HG03469 (cell line): ENCODE measurements at regions not wholly inside any gene's neighbourhood (a gene's known extent, or its start where the extent isn't known, plus 50 kb on each side); places are given as distances from the start of the nearest gene placed in this dataset.
"Not testable (repeated sequence)": the region's sequence is repeated elsewhere in the genome, so short reads cannot be mapped to it uniquely, and the experiment has no call there.

Source experiments
- ATAC-seq: cut with Tn5 transposase; IDR thresholded peaks from one replicate; pipeline ENCODE4 v1.9.1; 2021; ENCODE audit warnings: mild to moderate bottlenecking, moderate library complexity, moderate number of reproducible peaks; ENCODE audit not compliant: unreplicated experiment

GRCh38 chr1:213751064-213751397 lies 236.7 kb upstream of the PROX1 start:
- no peak for ATAC-seq

DNA sequence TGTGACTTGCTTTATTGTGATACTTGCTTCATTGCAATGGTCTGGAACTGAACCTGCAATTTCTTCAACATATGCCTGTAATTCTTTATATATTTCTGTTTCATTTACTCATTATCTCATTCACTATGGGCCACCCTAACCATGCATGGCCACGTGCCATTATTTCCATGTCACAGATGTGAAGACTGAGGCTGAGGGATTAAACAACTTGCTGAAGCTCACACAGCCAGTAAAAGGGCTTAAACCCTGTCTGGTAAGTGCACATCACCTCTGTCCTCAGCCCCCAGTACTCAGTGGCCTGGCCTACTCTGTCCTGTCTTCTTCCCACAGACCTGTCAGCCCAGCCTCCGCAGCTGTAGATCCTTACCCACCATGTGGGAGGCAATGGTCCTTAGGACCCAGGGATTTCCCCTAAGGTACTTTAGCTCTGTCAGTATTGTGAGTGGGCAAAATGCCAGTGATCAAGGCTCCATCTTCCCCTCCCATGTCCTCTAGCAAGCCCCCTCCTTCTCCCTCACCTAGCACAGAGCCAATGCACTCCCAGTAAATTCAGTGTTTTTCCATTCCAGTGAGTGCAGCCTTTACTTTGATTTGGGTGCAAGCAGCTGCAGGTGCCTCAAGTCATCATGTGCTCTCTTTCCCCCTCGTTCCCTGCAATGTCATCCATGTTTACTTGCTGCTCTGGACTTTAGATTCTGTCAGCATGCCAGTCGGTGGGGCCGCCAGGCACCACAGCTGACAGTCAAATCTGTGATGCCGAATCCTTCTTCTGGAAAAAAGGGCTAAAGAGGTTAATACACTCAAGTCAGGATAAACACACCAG lies 228.2 kb upstream of the PROX1 start:
- no peak for ATAC-seq

DNA sequence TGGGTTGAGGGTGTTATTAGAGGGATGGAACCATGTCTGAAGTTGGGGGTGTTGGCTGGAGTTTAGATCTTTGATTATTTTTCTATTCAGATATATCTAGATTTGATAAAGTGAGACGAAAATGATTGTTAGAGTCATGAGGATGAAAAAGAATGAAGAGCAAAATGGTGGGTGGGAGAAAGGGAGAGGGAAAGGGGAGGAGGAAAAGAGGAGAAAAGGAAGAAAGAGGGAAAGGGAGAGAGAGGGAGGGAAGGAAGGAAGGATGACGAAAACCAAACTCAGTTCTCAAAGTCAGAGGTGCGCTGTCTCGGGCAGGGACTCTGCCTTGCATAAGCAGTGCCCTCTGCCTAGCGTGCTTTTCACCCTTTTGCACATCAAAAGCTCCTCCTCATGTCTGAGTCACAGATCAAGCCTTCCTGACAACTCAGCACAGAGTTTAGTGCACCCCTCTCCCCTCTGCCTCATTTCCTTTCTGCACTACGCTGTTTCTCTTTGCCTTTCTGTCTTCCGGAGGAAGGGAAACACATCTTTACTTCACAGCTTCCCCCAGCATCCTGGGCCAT lies 225.8 kb upstream of the PROX1 start:
- ATAC-seq, result no peak

DNA sequence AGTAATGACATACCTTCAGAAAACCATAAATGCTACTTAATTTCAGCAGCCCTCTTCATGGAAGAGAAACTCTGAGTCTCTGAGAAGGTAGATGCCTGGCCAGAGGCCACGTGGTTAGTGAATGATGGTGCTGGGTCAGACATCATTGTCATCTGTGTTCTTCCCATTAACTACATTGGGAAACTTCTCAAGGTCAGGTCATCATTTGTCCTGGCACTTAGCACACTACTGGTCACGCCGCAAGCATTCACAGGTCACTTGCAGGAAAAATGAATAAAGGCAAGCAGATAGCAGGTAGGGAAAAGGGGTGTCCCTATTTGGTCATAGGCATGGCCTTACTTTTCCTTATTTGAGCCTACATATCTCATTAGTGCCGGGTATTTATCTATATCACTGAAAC lies 220.1 kb upstream of the PROX1 start:
- ATAC-seq, result no peak

GRCh38 chr1:213772128-213773063 lies 215.4 kb upstream of the PROX1 start:
- no peak for ATAC-seq

- ATAC-seq, result no peak
These were observed 213.8 kb upstream of the PROX1 start for GRCh38 chr1:213773975-213774374.

DNA sequence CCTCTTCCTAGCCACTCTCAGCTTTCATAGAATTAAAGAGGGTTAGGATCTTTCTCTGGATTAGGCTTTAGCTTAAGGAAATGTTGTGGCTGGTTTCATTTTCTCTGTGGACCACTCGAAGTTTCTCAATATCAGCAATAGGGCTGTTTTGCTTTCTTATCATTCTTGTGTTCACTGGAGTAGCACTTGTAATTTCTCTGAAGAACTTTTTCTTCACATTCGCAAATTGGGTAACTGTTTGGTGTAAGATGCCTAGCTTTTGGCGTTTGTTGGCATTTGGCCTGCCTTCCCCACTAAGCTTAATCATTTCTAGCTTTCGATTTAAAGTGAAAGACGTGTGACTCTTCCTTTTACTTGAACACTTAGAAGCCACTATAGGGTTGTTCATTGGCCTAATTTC lies 210.8 kb upstream of the PROX1 start:
- ATAC-seq, result no peak

- no peak for ATAC-seq
These were observed 208.5 kb upstream of the PROX1 start for GRCh38 chr1:213779228-213779627.

DNA sequence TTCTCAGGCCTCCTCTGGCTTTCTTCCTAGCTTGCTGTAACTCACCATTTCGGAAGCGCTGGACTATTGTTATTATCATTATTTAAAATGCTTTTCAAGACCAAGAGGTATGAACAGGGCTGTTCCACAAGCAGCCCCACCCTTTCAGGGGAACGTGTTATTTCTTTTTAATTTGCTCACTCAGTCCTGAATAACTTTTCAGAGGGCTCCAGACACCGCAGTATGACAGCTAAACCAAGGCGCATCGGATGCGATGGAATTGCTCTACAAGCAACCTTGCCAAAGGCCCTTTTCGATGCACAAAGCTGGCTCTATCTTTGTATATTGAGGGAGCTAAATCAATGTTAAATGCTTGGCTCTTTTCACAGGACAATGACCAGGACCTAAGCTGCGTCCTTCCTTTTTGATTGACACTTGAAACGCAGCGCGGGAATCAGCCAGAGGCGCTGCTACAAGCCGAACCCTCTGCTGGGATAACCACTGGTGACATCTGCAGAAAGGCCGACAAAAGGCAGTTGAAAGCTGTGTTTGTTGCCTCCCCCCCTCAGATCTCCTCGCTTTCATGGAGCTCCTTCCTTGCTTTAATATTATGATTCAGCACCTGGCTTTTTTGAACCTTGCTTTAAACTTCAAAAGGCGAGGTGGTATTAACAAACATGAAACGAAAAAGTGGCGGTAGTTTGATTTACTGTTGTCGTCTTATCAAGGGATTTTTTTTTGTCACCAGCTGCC lies 204.7 kb upstream of the PROX1 start:
- no peak for ATAC-seq

DNA sequence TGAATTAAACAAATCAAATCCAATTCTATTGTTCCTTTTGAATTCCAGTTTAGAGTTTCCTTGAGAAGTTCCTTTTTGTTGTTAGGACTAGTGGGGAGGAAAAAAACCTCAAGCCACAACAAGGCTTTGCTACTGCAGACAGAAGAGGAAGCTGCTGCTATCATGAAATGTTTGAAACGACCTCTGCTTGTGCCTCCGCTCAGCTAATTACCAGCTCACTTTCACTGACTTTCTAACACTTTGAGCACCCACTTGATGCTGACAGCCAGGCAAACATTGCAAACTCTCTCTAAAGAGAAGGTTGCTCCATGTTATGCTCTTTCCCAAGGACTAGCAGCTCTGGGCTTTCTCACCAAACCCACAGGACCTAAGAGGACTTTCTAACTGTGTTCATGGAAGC lies 203.9 kb upstream of the PROX1 start:
- no peak for ATAC-seq

GRCh38 chr1:213786683-213787082 lies 201.1 kb upstream of the PROX1 start:
- no peak for ATAC-seq

GRCh38 chr1:213790565-213790964 lies 197.2 kb upstream of the PROX1 start:
- ATAC-seq, result no peak

- no peak for ATAC-seq
These were observed 194.2 kb upstream of the PROX1 start for GRCh38 chr1:213793482-213794067.

DNA sequence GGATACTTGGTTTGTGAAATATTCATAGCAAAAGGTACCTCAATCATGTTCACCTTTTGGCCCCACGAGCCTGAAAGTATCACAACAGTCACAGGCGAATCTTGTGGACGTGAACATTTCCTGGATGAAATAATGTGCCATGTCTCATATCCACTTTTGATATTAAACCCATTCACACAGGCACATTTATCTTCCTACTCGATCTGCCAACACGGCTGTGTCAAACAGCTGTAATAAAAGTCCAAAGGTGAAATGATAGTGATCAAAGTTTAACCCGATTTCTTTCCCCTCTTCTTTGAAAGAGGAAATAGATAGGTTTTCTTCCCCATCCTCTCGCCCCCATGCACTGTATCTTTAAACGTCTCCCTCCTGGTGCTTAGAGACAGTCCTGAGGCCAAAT lies 191.2 kb upstream of the PROX1 start:
- no peak for ATAC-seq

DNA sequence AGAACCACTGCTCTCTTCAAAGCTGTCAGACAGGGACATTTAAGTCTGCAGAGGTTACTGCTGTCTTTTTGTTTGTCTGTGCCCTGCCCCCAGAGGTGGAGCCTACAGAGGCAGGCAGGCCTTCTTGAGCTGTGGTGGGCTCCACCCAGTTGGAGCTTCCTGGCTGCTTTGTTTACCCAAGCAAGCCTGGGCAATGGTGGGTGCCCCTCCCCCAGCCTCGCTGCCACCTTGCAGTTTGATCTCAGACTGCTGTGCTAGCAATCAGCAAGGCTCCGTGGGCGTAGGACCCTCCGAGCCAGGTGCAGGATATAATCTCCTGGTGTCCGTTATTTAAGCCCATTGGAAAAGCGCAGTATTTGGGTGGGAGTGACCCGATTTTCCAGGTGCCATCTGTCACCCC lies 179.5 kb upstream of the PROX1 start:
- not testable (repeated sequence) for ATAC-seq

DNA sequence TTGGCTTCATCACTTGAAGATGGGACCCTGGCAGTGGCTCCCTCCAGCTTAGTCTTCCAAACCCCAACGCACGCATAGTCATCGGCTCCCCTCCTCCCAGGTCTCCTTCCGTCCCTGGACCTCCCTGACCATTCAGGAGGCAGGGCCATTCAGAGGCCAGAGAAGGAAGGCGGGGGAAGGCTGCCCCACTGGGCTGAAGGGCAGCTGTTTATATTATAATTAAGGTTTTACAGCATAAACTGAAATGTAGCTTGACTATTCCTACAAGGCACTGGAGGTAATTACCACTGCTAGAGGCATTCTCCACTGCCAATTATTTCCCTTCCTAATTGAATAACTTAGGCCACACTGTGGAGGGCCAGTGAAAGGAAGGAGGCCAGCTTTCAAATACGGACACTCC lies 170.6 kb upstream of the PROX1 start:
- ATAC-seq, result no peak

GRCh38 chr1:213820362-213821149 lies 167.2 kb upstream of the PROX1 start:
- ATAC-seq, result no peak

DNA sequence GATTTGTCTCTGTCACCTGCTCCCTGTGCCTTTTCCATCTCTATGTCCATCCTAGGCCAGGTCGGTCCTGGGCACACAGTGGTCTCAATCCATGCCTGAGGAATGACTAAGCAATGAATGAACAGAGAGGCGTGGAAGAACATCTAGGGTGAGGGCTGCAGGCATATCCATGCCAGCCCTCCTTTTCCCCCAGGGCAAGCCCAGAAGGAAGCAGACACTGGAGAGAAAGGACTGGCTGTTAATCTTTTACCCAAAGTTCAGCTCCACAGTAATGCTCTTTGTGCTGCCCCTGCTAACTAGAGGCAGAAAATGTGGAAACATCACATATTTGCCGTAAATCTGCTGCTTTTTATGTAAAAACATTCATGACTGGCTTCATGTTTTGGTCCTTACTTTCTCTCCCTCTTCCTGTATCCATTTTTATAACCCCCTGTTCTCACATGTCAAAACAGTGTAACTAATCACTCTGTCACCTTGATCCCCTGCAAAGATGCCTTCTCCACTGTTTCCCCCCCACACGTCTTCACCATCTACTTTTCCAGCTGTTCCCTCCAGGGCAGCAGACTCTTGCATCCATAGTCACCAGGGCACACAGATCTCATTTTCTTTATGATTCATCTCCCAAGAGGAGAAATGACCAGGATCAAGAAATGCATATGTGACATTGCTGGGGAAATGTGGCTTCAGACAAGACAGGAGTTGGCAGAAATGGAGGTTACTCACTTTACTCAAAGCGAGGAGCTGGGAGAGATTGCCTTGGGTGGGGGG lies 166.4 kb upstream of the PROX1 start:
- ATAC-seq, result no peak

DNA sequence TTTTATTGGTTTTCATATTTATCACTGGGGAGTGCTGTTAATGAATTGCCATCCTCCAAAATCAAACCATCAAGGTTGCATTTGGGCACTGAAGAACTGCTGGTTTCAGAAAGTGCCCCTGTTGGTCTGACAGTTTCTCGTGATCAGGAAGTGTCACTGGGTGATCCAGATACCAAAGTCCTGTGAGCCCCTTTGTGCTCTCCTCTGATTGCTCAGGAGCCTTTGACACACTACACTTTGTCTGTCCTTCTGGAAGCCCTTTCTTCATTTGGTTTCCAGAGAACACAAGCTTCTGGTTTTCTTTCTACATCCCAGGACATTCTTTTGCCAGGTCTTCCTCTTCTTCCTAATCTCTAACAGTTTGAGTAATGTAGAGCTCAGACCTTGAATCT lies 165.8 kb upstream of the PROX1 start:
- no peak for ATAC-seq
